ENCODE measurements at regions not wholly inside any gene's neighbourhood (a gene's known extent, or its start where the extent isn't known, plus 50 kb on each side); places are given as distances from the start of the nearest gene placed in this dataset.

- no peak overlapping the region for H3K27ac ChIP-seq
- TF ChIP-seq ZFX (IDR thresholded peaks at IDR 0.05): no peak
- no peak for TF ChIP-seq CTCF (conservative IDR thresholded peaks at IDR 0.05)
Observed at GRCh38 chr1:201753492-201753891, 75.5 kb upstream of the IPO9 start.

GRCh38 chr1:201754353-201754752 lies 74.6 kb upstream of the IPO9 start:
- no peak overlapping the region for H3K27ac ChIP-seq
- TF ChIP-seq ZFX (IDR thresholded peaks at IDR 0.05) (no peak), CTCF (conservative IDR thresholded peaks at IDR 0.05) (no peak)

- TF ChIP-seq ZFX (IDR thresholded peaks at IDR 0.05) (no peak), CTCF (conservative IDR thresholded peaks at IDR 0.05) (no peak)
- H3K27ac ChIP-seq: no peak overlapping the region
Observed at GRCh38 chr1:201755200-201755599, 73.8 kb upstream of the IPO9 start.

- no peak overlapping the region for H3K27ac ChIP-seq
- no peak for TF ChIP-seq CTCF (conservative IDR thresholded peaks at IDR 0.05)
- TF ChIP-seq ZFX (IDR thresholded peaks at IDR 0.05): no peak
Observed at GRCh38 chr1:201756406-201756805, 72.6 kb upstream of the IPO9 start.

- no peak for TF ChIP-seq ZFX (IDR thresholded peaks at IDR 0.05)
- TF ChIP-seq CTCF (conservative IDR thresholded peaks at IDR 0.05): no peak
- no peak overlapping the region for H3K27ac ChIP-seq
Observed at GRCh38 chr1:201758499-201759050, 70.4 kb upstream of the IPO9 start.

GRCh38 chr1:201759194-201759815 lies 69.7 kb upstream of the IPO9 start:
- H3K27ac ChIP-seq: no peak overlapping the region
- no peak for TF ChIP-seq ZFX (IDR thresholded peaks at IDR 0.05)
- no peak for TF ChIP-seq CTCF (conservative IDR thresholded peaks at IDR 0.05)

GRCh38 chr1:201760516-201760915 lies 68.4 kb upstream of the IPO9 start:
- H3K27ac ChIP-seq: no peak overlapping the region
- TF ChIP-seq ZFX (IDR thresholded peaks at IDR 0.05) (no peak), CTCF (conservative IDR thresholded peaks at IDR 0.05) (no peak)

Data from C4-2B (cell line).